ENCODE measurements at regions not wholly inside any gene's neighbourhood (a gene's known extent, or its start where the extent isn't known, plus 50 kb on each side); places are given as distances from the start of the nearest gene placed in this dataset.

- TF ChIP-seq USF1 (CRISPR knock-in tag; IDR thresholded peaks at IDR 0.05) = no peak
- no peak for TF ChIP-seq NFE2L1 (CRISPR knock-in tag; IDR thresholded peaks at IDR 0.05)
- TF ChIP-seq CTCF (IDR thresholded peaks at IDR 0.05) = no peak
- TF ChIP-seq ATF2 (CRISPR knock-in tag; IDR thresholded peaks at IDR 0.05; ENCODE audit: borderline replicate concordance, low read depth) = no peak
- TF ChIP-seq ATF3 (CRISPR knock-in tag; conservative IDR thresholded peaks at IDR 0.05) = no peak
- no peak for TF ChIP-seq CREM (CRISPR knock-in tag; IDR thresholded peaks at IDR 0.05)
- no peak for TF ChIP-seq FOXK1 (CRISPR knock-in tag; IDR thresholded peaks at IDR 0.05)
- TF ChIP-seq USF2 (CRISPR knock-in tag; IDR thresholded peaks at IDR 0.05) = no peak
- TF ChIP-seq TEAD1 (CRISPR knock-in tag; IDR thresholded peaks at IDR 0.05) = no peak
- TF ChIP-seq NR2C2 (CRISPR knock-in tag; IDR thresholded peaks at IDR 0.05) = no peak
These were observed 515.0 kb downstream of the TBC1D4 start for GRCh38 chr13:74966814-74967424.

Data from WTC11 (cell line).